GM12878 (cell line): ENCODE measurements at regions not wholly inside any gene's neighbourhood (a gene's known extent, or its start where the extent isn't known, plus 50 kb on each side); places are given as distances from the start of the nearest gene placed in this dataset.

ENCODE experiments used
- ATAC-seq: fragments of 200-7000 bp; cut with Tn5 transposase; 3 replicates; pipeline ENCODE4 v1.9.1; 2020; ENCODE audit warnings: mild to moderate bottlenecking, moderate library complexity
- BruUV-seq: library from RNA; stranded (reverse); fragments of 400-500 nt; replicated peaks from 2 replicates; lab custom pipeline; 2021; lab: Mats Ljungman, UMichigan
- CTCF ChIA-PET: fragments of 300-600 bp; sonication (Branson Sonifier 250); formaldehyde crosslinking; extraction: SDS; loops from one replicate; lab custom pipeline; 2021; ENCODE audit warnings: inconsistent platforms; lab: Yijun Ruan, JAX
- POLR2A ChIA-PET: fragments of 350-600 bp; formaldehyde crosslinking; extraction: SDS; loops from one replicate; lab custom pipeline; 2021; ENCODE audit warnings: inconsistent platforms; lab: Charles Lee
- RAD21 ChIA-PET: fragments of 300-600 bp; sonication (Branson Sonifier 250); formaldehyde crosslinking; loops from one replicate; lab custom pipeline; 2023; ENCODE audit warnings: antibody characterized with exemption; ENCODE audit not compliant: unreplicated experiment; lab: Charles Lee
- SMC1A ChIA-PET: fragments of 300-600 bp; sonication (Branson Sonifier 250); formaldehyde crosslinking; loops from one replicate; lab custom pipeline; 2023; ENCODE audit not compliant: unreplicated experiment, uncharacterized antibody; lab: Charles Lee
- DNase-seq: peaks from one replicate; pipeline ENCODE4 v3.0.0-alpha.2; 2011; ENCODE audit warnings: low read depth, low spot score
- FAIRE-seq: peaks from 3 replicates; lab custom pipeline; 2011; peaks lifted over from hg19 to GRCh38; lab: Jason Lieb, UNC
- H2AFZ ChIP-seq: 2 replicates; pipeline ENCODE4 v1.6.0; 2011; ENCODE audit warnings: low read depth, low read length, control low read depth; ENCODE audit not compliant: control insufficient read depth
- H3K27ac ChIP-seq: 2 replicates; pipeline ENCODE4 v1.5.1; 2011; ENCODE audit warnings: control low read depth; ENCODE audit not compliant: control insufficient read depth, insufficient read depth
- H3K27me3 ChIP-seq, 2 experiments: replicated peaks in 1 of 2; 2 replicates each; pipeline versions ENCODE4 v1.6.0 to v1.6.1; 2011; ENCODE audit warnings: low read length in 1 of 2; ENCODE audit not compliant: control insufficient read depth in 2 of 2, insufficient read depth in 2 of 2
- H3K36me3 ChIP-seq, 2 experiments: 2 replicates each; pipeline ENCODE4 v1.5.1; 2011; ENCODE audit warnings: low read length in 1 of 2; ENCODE audit not compliant: control insufficient read depth in 2 of 2, insufficient read depth in 2 of 2
- H3K4me1 ChIP-seq: 2 replicates; pipeline ENCODE4 v1.6.1; 2011; ENCODE audit warnings: mild to moderate bottlenecking, low read length, moderate library complexity, mixed read lengths; ENCODE audit not compliant: control insufficient read depth, insufficient read depth
- H3K4me2 ChIP-seq: 2 replicates; pipeline ENCODE4 v1.6.0; 2011; ENCODE audit warnings: control low read depth; ENCODE audit not compliant: control insufficient read depth, insufficient read depth
- H3K4me3 ChIP-seq: fragments of 200-600 bp; sonication (generic); 2 replicates; pipeline ENCODE4 v1.5.1; 2016
- H3K79me2 ChIP-seq: 2 replicates; pipeline ENCODE4 v1.6.0; 2011; ENCODE audit warnings: low read length; ENCODE audit not compliant: control insufficient read depth, insufficient read depth
- H3K9ac ChIP-seq: 2 replicates; pipeline ENCODE4 v1.8.0; 2011; ENCODE audit warnings: low read length, control low read depth, mixed read lengths; ENCODE audit not compliant: control insufficient read depth, insufficient read depth
- H3K9me3 ChIP-seq: replicated peaks from 3 replicates; pipeline ENCODE4 v1.5.1; 2011; ENCODE audit warnings: mild to moderate bottlenecking, low read length; ENCODE audit not compliant: control insufficient read depth, insufficient read depth
- H4K20me1 ChIP-seq: 2 replicates; pipeline ENCODE4 v1.6.0; 2011; ENCODE audit not compliant: control insufficient read depth, insufficient read depth
- BCL3 ChIP-seq: IDR thresholded peaks from 2 replicates; pipeline ENCODE4 v1.6.1; 2011; ENCODE audit warnings: borderline replicate concordance, low read depth, mild to moderate bottlenecking, moderate library complexity, low read length; ENCODE audit not compliant: insufficient read depth, poor library complexity, severe bottlenecking
- BCLAF1 ChIP-seq: fragments of 450-650 bp; IDR thresholded peaks from 2 replicates; pipeline ENCODE4 v1.6.1; 2017; ENCODE audit warnings: antibody characterized with exemption, mild to moderate bottlenecking, moderate library complexity
- FOXM1 ChIP-seq: IDR thresholded peaks from 2 replicates; pipeline ENCODE4 v1.6.1; 2012; ENCODE audit warnings: low read depth, mild to moderate bottlenecking, inconsistent platforms, low read length, moderate library complexity
- HCFC1 ChIP-seq: fragments of 150-350 bp; IDR thresholded peaks from 2 replicates; pipeline ENCODE4 v1.6.1; 2014; ENCODE audit warnings: low read length
- NRF1 ChIP-seq: conservative IDR thresholded peaks from 2 replicates; pipeline ENCODE4 v1.6.1; 2011; ENCODE audit warnings: mild to moderate bottlenecking, low read depth, low read length, improper control_type of control experiment
- WGBS: methylation state at CpG from one replicate; pipeline ENCODE4 v1.1.6; 2016; ENCODE audit warnings: low lambda C conversion rate; ENCODE audit not compliant: insufficient replicate concordance, insufficient coverage; ENCODE audit errors: missing lambda C conversion rate; 5-methylcytosine and 5-hydroxymethylcytosine counted together
- in situ Hi-C: fragments of 300-500 bp; cut with MboI; formaldehyde crosslinking; loops from 9 replicates; pipeline ENCODE4 v1.14.3; 2018; ENCODE audit warnings: mixed read lengths
- intact Hi-C: fragments of 100-400 bp; cut with micrococcal nuclease; formaldehyde crosslinking; loops from one replicate; pipeline ENCODE4 v1.14.2; 2022; ENCODE audit not compliant: unreplicated experiment
- TF ChIP-seq, protein P1 (sequence below): fragments of 450-650 bp; formaldehyde crosslinking; IDR thresholded peaks from 2 replicates; pipeline ENCODE4 v1.4.0; 2020; ENCODE audit warnings: mild to moderate bottlenecking, moderate library complexity

DNA sequence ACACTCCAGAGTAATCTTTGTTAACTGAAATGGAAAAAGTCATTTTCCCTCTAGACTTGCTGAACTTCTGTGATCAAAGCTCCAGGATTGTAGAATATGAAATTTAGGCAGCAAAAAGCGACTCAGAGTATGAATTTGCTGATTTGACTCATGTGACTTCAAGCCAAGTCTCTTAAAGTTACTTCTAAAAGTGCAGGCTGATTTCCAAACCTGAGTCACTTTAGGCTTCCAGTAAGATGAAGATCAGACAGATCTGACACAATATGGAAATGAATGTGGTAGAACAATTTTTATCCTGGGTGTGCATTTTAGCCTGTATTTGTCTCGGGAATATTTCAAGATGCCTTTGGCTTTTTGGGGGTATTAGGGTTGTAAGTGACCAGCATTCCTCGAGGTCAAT lies 151.0 kb upstream of the TMTC4 start (continued):
- TF ChIP-seq, protein P1, sequence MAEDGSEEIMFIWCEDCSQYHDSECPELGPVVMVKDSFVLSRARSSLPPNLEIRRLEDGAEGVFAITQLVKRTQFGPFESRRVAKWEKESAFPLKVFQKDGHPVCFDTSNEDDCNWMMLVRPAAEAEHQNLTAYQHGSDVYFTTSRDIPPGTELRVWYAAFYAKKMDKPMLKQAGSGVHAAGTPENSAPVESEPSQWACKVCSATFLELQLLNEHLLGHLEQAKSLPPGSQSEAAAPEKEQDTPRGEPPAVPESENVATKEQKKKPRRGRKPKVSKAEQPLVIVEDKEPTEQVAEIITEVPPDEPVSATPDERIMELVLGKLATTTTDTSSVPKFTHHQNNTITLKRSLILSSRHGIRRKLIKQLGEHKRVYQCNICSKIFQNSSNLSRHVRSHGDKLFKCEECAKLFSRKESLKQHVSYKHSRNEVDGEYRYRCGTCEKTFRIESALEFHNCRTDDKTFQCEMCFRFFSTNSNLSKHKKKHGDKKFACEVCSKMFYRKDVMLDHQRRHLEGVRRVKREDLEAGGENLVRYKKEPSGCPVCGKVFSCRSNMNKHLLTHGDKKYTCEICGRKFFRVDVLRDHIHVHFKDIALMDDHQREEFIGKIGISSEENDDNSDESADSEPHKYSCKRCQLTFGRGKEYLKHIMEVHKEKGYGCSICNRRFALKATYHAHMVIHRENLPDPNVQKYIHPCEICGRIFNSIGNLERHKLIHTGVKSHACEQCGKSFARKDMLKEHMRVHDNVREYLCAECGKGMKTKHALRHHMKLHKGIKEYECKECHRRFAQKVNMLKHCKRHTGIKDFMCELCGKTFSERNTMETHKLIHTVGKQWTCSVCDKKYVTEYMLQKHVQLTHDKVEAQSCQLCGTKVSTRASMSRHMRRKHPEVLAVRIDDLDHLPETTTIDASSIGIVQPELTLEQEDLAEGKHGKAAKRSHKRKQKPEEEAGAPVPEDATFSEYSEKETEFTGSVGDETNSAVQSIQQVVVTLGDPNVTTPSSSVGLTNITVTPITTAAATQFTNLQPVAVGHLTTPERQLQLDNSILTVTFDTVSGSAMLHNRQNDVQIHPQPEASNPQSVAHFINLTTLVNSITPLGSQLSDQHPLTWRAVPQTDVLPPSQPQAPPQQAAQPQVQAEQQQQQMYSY (CRISPR knock-in tag): no peak
- TF ChIP-seq NRF1 (no peak), FOXM1 (no peak)

DNA sequence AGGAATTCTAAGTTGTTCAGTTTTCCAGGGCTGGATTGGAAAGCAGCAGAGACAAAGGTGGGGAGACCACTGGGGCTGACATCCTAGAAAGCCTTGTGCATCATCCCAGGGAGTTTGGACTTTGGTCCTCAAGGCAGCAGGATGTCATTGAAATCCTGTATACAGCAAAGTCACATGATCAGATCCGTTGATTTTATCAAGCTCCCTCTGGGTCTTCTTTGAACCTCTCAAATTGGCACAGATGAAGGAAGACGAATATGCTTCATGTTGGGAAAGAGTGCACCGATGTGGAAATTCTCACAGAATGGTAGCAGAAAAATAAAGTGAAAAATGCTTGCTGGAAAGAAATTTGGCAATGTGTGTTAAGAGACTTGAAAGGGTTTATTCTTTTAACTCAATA lies 149.8 kb upstream of the TMTC4 start:
- no peaks in the 10 kb centered on the region for H3K36me3 ChIP-seq
- no peak overlapping the region for H3K4me3 ChIP-seq
- ChIA-PET POLR2A (no interaction called here), RAD21 (no interaction called here), SMC1A (no interaction called here), CTCF (no interaction called here)
- no peak overlapping the region for H2AFZ ChIP-seq
- in situ Hi-C loops (no loop called here), intact Hi-C loops (no loop called here)
- no peak for TF ChIP-seq BCLAF1
- TF ChIP-seq BCL3: no peak
- TF ChIP-seq, protein P1 (CRISPR knock-in tag): no peak
- no peak for TF ChIP-seq HCFC1
- no peak overlapping the region for H3K4me2 ChIP-seq
- ATAC-seq (no peak), DNase-seq (no peak), FAIRE-seq (no peak)
- no TSS peak for BruUV-seq
- no peaks in the 10 kb centered on the region for H4K20me1 ChIP-seq
- H3K27me3 ChIP-seq: no peaks in the 10 kb centered on the region; a peak in 1 of 4 replicates
- H3K27ac ChIP-seq: no peak overlapping the region
- WGBS: 20% methylated on average over 3 of the region's 3 CpGs
- no peaks in the 10 kb centered on the region for H3K79me2 ChIP-seq
- no peaks in the 10 kb centered on the region for H3K9me3 ChIP-seq
- H3K4me1 ChIP-seq: no peaks in the 10 kb centered on the region
- H3K9ac ChIP-seq: no peak overlapping the region
